ENCODE measurements at regions not wholly inside any gene's neighbourhood (a gene's known extent, or its start where the extent isn't known, plus 50 kb on each side); places are given as distances from the start of the nearest gene placed in this dataset.

GRCh38 chr6:81446509-81446908 lies 306.0 kb downstream of the TENT5A start:
- H3K9me2 ChIP-seq (ENCODE audit: insufficient read depth, low read length): no peaks in the 10 kb centered on the region
- H3K4me2 ChIP-seq (ENCODE audit: low read length): no peak overlapping the region
- no peaks in the 10 kb centered on the region for H3K4me1 ChIP-seq (ENCODE audit: insufficient read depth, low read length, poor library complexity, severe bottlenecking)
- H3K4me3 ChIP-seq (ENCODE audit: low read depth, low read length, poor library complexity, severe bottlenecking): no peak overlapping the region
- BruUV-seq (replicated peaks): no TSS peak
- H2AFZ ChIP-seq (ENCODE audit: low read length): no peak overlapping the region
- no peaks in the 10 kb centered on the region for H3K79me2 ChIP-seq (ENCODE audit: insufficient read depth, low read depth, low read length)
- ChIA-PET POLR2A (interaction anchor here (0.6 kb wide), 1 partner anchor 103 kb away, joined by 16 read pairs; no protein-coding TSS in a partner anchor), CTCF (ENCODE audit: unreplicated experiment) (no interaction called here)
- H3K27ac ChIP-seq (ENCODE audit: low read depth, low read length, poor library complexity, severe bottlenecking): no peak overlapping the region
- DNase-seq (ENCODE audit: low spot score): no peak
- no peaks in the 10 kb centered on the region for H3K9me3 ChIP-seq (ENCODE audit: low read length)
- no peaks in the 10 kb centered on the region for H3K36me3 ChIP-seq (ENCODE audit: insufficient read depth, low read length)
- no peak for TF ChIP-seq EZH2phosphoT487 (IDR thresholded peaks at IDR 0.05; ENCODE audit: borderline replicate concordance, low read depth, low read length)
- TF ChIP-seq CTCF (conservative IDR thresholded peaks at IDR 0.05; ENCODE audit: low read length): no peak
- intact Hi-C loops (cut with micrococcal nuclease; ENCODE audit: unreplicated experiment): no loop called here
- H4K20me1 ChIP-seq (ENCODE audit: insufficient read depth, low read length): no peaks in the 10 kb centered on the region

GRCh38 chr6:81439417-81439816 lies 313.1 kb downstream of the TENT5A start:
- Histone ChIP-seq H3K79me2 (ENCODE audit: insufficient read depth, low read depth, low read length) (no peaks in the 10 kb centered on the region), H3K9me3 (ENCODE audit: low read length) (no peaks in the 10 kb centered on the region), H4K20me1 (ENCODE audit: insufficient read depth, low read length) (no peaks in the 10 kb centered on the region), H3K4me2 (ENCODE audit: low read length) (no peak overlapping the region), H3K36me3 (ENCODE audit: insufficient read depth, low read length) (no peaks in the 10 kb centered on the region), H3K27ac (ENCODE audit: low read depth, low read length, poor library complexity, severe bottlenecking) (no peak overlapping the region), H2AFZ (ENCODE audit: low read length) (no peak overlapping the region), H3K9me2 (ENCODE audit: insufficient read depth, low read length) (no peaks in the 10 kb centered on the region), H3K4me3 (ENCODE audit: low read depth, low read length, poor library complexity, severe bottlenecking) (no peak overlapping the region), H3K4me1 (ENCODE audit: insufficient read depth, low read length, poor library complexity, severe bottlenecking) (no peaks in the 10 kb centered on the region)
- ChIA-PET CTCF (ENCODE audit: unreplicated experiment) (no interaction called here), POLR2A (no interaction called here)
- DNase-seq (ENCODE audit: low spot score): no peak
- no TSS peak for BruUV-seq (replicated peaks)
- intact Hi-C loops (cut with micrococcal nuclease; ENCODE audit: unreplicated experiment): no loop called here
- TF ChIP-seq EZH2phosphoT487 (IDR thresholded peaks at IDR 0.05; ENCODE audit: borderline replicate concordance, low read depth, low read length): no peak

- Histone ChIP-seq H2AFZ (ENCODE audit: low read length) (no peak overlapping the region), H3K4me2 (ENCODE audit: low read length) (no peak overlapping the region), H3K9me2 (ENCODE audit: insufficient read depth, low read length) (no peaks in the 10 kb centered on the region), H3K9me3 (ENCODE audit: low read length) (no peaks in the 10 kb centered on the region), H3K4me1 (ENCODE audit: insufficient read depth, low read length, poor library complexity, severe bottlenecking) (no peaks in the 10 kb centered on the region), H3K27ac (ENCODE audit: low read depth, low read length, poor library complexity, severe bottlenecking) (no peak overlapping the region), H3K36me3 (ENCODE audit: insufficient read depth, low read length) (no peaks in the 10 kb centered on the region), H3K4me3 (ENCODE audit: low read depth, low read length, poor library complexity, severe bottlenecking) (no peak overlapping the region), H4K20me1 (ENCODE audit: insufficient read depth, low read length) (no peaks in the 10 kb centered on the region), H3K79me2 (ENCODE audit: insufficient read depth, low read depth, low read length) (no peaks in the 10 kb centered on the region)
- BruUV-seq (replicated peaks): no TSS peak
- TF ChIP-seq EZH2phosphoT487 (IDR thresholded peaks at IDR 0.05; ENCODE audit: borderline replicate concordance, low read depth, low read length) (no peak), CTCF (conservative IDR thresholded peaks at IDR 0.05; ENCODE audit: low read length) (no peak)
- ChIA-PET POLR2A (no interaction called here), CTCF (ENCODE audit: unreplicated experiment) (no interaction called here)
- intact Hi-C loops (cut with micrococcal nuclease; ENCODE audit: unreplicated experiment): no loop called here
- no peak for DNase-seq (ENCODE audit: low spot score)
Measured at GRCh38 chr6:81436990-81437389, 315.5 kb downstream of the TENT5A start.
